H1 (cell line): ENCODE measurements at regions not wholly inside any gene's neighbourhood (a gene's known extent, or its start where the extent isn't known, plus 50 kb on each side); places are given as distances from the start of the nearest gene placed in this dataset.

Source experiments
- CTCF ChIA-PET: fragments of 300-600 bp; sonication (Branson Sonifier 250); formaldehyde crosslinking; loops from one replicate; lab custom pipeline; 2021; ENCODE audit not compliant: partially characterized antibody; lab: Charles Lee
- POLR2A ChIA-PET: fragments of 300-600 bp; sonication (Branson Sonifier 250); formaldehyde crosslinking; loops from one replicate; lab custom pipeline; 2021; ENCODE audit warnings: inconsistent platforms; ENCODE audit not compliant: partially characterized antibody; lab: Charles Lee
- DNase-seq, 2 experiments: peaks; one replicate each; pipeline versions ENCODE4 v3.0.0 to v3.0.0-alpha.2; 2010 to 2022; ENCODE audit warnings: low spot score in 2 of 2, low read depth in 1 of 2, mixed read lengths in 1 of 2
- FAIRE-seq: peaks from 2 replicates; lab custom pipeline; 2011; peaks lifted over from hg19 to GRCh38; lab: Jason Lieb, UNC
- H2AFZ ChIP-seq: 2 replicates; pipeline ENCODE4 v1.8.1; 2012; ENCODE audit warnings: low read length, inconsistent platforms
- H2AK5ac ChIP-seq: 2 replicates; pipeline ENCODE4 v1.6.1; 2013; ENCODE audit warnings: low read depth, low read length
- H2BK120ac ChIP-seq: replicated peaks from 2 replicates; pipeline ENCODE3; 2013; ENCODE audit warnings: low read depth, low read length, inconsistent platforms
- H2BK12ac ChIP-seq: 2 replicates; pipeline ENCODE4 v1.6.1; 2013; ENCODE audit warnings: low read depth, low read length
- H2BK15ac ChIP-seq: 2 replicates; pipeline ENCODE4 v1.6.1; 2013; ENCODE audit warnings: low read length
- H2BK20ac ChIP-seq: 2 replicates; pipeline ENCODE4 v1.6.1; 2013; ENCODE audit warnings: low read length
- H2BK5ac ChIP-seq: 2 replicates; pipeline ENCODE4 v1.6.1; 2013; ENCODE audit warnings: low read depth, low read length
- H3K14ac ChIP-seq: 2 replicates; pipeline ENCODE4 v1.6.1; 2013; ENCODE audit warnings: inconsistent platforms; ENCODE audit not compliant: insufficient read length
- H3K18ac ChIP-seq: 2 replicates; pipeline ENCODE4 v1.6.1; 2013; ENCODE audit warnings: low read length; ENCODE audit errors: extremely low read depth
- H3K23ac ChIP-seq: 2 replicates; pipeline ENCODE4 v1.6.1; 2013; ENCODE audit warnings: inconsistent platforms; ENCODE audit not compliant: insufficient read length
- H3K23me2 ChIP-seq: 2 replicates; pipeline ENCODE4 v1.6.1; 2013; ENCODE audit warnings: low read depth, low read length
- H3K27ac ChIP-seq: 2 replicates; pipeline ENCODE4 v1.6.1; 2011; ENCODE audit warnings: low read depth, low read length, inconsistent platforms
- H3K27me3 ChIP-seq, 4 experiments: replicated peaks in 1 of 4; 1 replicate in 1 of 4; 2 replicates in 3 of 4; pipeline versions ENCODE4 v1.6.1 to v1.8.1; 2011 to 2013; ENCODE audit warnings: low read length in 3 of 4, mild to moderate bottlenecking in 3 of 4, inconsistent platforms in 2 of 4, mixed read lengths in 2 of 4, moderate library complexity in 1 of 4; ENCODE audit not compliant: control insufficient read depth in 3 of 4, insufficient read depth in 3 of 4; ENCODE audit errors: extremely low read depth in 1 of 4
- H3K36me3 ChIP-seq, 4 experiments: 2 replicates each; pipeline versions ENCODE4 v1.6.1 to v1.8.1; 2011 to 2013; ENCODE audit warnings: mild to moderate bottlenecking in 4 of 4, low read length in 3 of 4, moderate library complexity in 2 of 4, control low read depth in 1 of 4, inconsistent platforms in 1 of 4; ENCODE audit not compliant: insufficient read depth in 4 of 4, control insufficient read depth in 2 of 4
- H3K4ac ChIP-seq: replicated peaks from 2 replicates; pipeline ENCODE3; 2013; ENCODE audit warnings: low read length, low read depth, mixed read lengths, inconsistent platforms; ENCODE audit not compliant: insufficient read length
- H3K4me1 ChIP-seq, 4 experiments: replicated peaks in 1 of 4; 1 replicate in 1 of 4; 2 replicates in 3 of 4; pipeline versions ENCODE4 v1.6.1 to v1.8.1; 2011 to 2013; ENCODE audit warnings: low read length in 3 of 4, inconsistent platforms in 2 of 4, mixed read lengths in 1 of 4; ENCODE audit not compliant: insufficient read depth in 4 of 4, control insufficient read depth in 3 of 4
- H3K4me2 ChIP-seq, 2 experiments: 2 replicates each; pipeline versions ENCODE4 v1.6.1 to v1.8.1; 2011 to 2013; ENCODE audit warnings: low read depth in 2 of 2, low read length in 2 of 2, control low read depth in 1 of 2, inconsistent platforms in 1 of 2, mild to moderate bottlenecking in 1 of 2; ENCODE audit not compliant: insufficient read depth in 1 of 2
- H3K4me3 ChIP-seq, 4 experiments: fragments of 200-600, 300-600 bp in 1 of 4; sonication (generic), shearing (Covaris generic), sonication (Bioruptor Twin) in 1 of 4; 2 replicates each; pipeline versions ENCODE4 v1.5.1 to v1.8.1; 2011 to 2016; ENCODE audit warnings: low read length in 4 of 4, low read depth in 3 of 4, control low read depth in 2 of 4, inconsistent platforms in 2 of 4, mild to moderate bottlenecking in 2 of 4, mixed read lengths in 1 of 4, moderate library complexity in 1 of 4; ENCODE audit not compliant: insufficient read depth in 2 of 4; ENCODE audit errors: extremely low read depth in 1 of 4
- H3K56ac ChIP-seq: replicated peaks from 2 replicates; pipeline ENCODE3; 2013; ENCODE audit warnings: low read depth, mild to moderate bottlenecking, mixed read lengths, low read length, inconsistent platforms; ENCODE audit not compliant: insufficient read length
- H3K79me1 ChIP-seq: 2 replicates; pipeline ENCODE4 v1.6.1; 2013; ENCODE audit warnings: low read depth, low read length, control low read depth
- H3K79me2 ChIP-seq, 2 experiments: 2 replicates each; pipeline versions ENCODE4 v1.6.1 to v1.8.1; 2012 to 2013; ENCODE audit warnings: low read length in 2 of 2, mild to moderate bottlenecking in 2 of 2, inconsistent platforms in 1 of 2; ENCODE audit not compliant: insufficient read depth in 2 of 2, control insufficient read depth in 1 of 2
- H3K9ac ChIP-seq, 4 experiments: replicated peaks in 1 of 4; 1 replicate in 1 of 4; 2 replicates in 3 of 4; pipeline versions ENCODE4 v1.6.1 to v1.8.1; 2011 to 2013; ENCODE audit warnings: low read depth in 3 of 4, low read length in 3 of 4, control low read depth in 2 of 4, mild to moderate bottlenecking in 2 of 4, moderate library complexity in 2 of 4, inconsistent platforms in 1 of 4; ENCODE audit errors: extremely low read depth in 1 of 4
- H3K9me3 ChIP-seq, 2 experiments: 2 replicates each; pipeline versions ENCODE4 v1.6.1 to v1.8.1; 2012 to 2013; ENCODE audit warnings: mild to moderate bottlenecking in 2 of 2, moderate library complexity in 2 of 2, control low read depth in 1 of 2, inconsistent platforms in 1 of 2, low read depth in 1 of 2, low read length in 1 of 2, mixed read lengths in 1 of 2; ENCODE audit not compliant: insufficient read depth in 2 of 2
- H4K20me1 ChIP-seq, 2 experiments: replicated peaks in 1 of 2; 2 replicates each; pipeline versions ENCODE3 to v1.8.1; 2011 to 2013; ENCODE audit warnings: inconsistent platforms in 2 of 2, low read length in 2 of 2, mild to moderate bottlenecking in 1 of 2; ENCODE audit not compliant: insufficient read depth in 2 of 2, control insufficient read depth in 1 of 2
- H4K5ac ChIP-seq: 2 replicates; pipeline ENCODE4 v1.6.1; 2013; ENCODE audit warnings: low read length, low read depth, mixed read lengths, inconsistent platforms; ENCODE audit not compliant: insufficient read length
- H4K8ac ChIP-seq: 2 replicates; pipeline ENCODE4 v1.8.0; 2013; ENCODE audit warnings: mild to moderate bottlenecking, moderate library complexity, low read length, inconsistent platforms; ENCODE audit not compliant: insufficient read depth; ENCODE audit errors: extremely low read depth
- H4K91ac ChIP-seq: replicated peaks from 2 replicates; pipeline ENCODE3; 2013; ENCODE audit warnings: low read length, mixed read lengths, inconsistent platforms; ENCODE audit not compliant: insufficient read length
- ATF3 ChIP-seq: IDR thresholded peaks from 2 replicates; pipeline ENCODE4 v1.6.1; 2011; ENCODE audit warnings: low read depth, mild to moderate bottlenecking, low read length; ENCODE audit not compliant: insufficient read depth
- BRCA1 ChIP-seq: IDR thresholded peaks from 2 replicates; pipeline ENCODE4 v1.6.1; 2012; ENCODE audit warnings: low read depth, low read length, improper control_type of control experiment
- GTF2F1 ChIP-seq: IDR thresholded peaks from 2 replicates; pipeline ENCODE4 v1.6.1; 2012; ENCODE audit warnings: low read depth, low read length, improper control_type of control experiment, borderline replicate concordance
- POLR2A ChIP-seq, 2 experiments: IDR thresholded peaks; 1 replicate in 1 of 2; 2 replicates in 1 of 2; pipeline ENCODE4 v1.6.1; 2011; ENCODE audit warnings: low read depth in 2 of 2, low read length in 2 of 2, mild to moderate bottlenecking in 2 of 2; ENCODE audit errors: control extremely low read depth in 1 of 2
- RBBP5 ChIP-seq: IDR thresholded peaks from 2 replicates; pipeline ENCODE4 v1.7.1; 2012; ENCODE audit warnings: low read depth, mild to moderate bottlenecking, inconsistent platforms, low read length, moderate library complexity, borderline replicate concordance
- SAP30 ChIP-seq: fragments of 300-600 bp; sonication (generic); IDR thresholded peaks from 2 replicates; pipeline ENCODE4 v1.7.1; 2012; ENCODE audit warnings: low read length, moderate library complexity, mild to moderate bottlenecking, inconsistent platforms; ENCODE audit not compliant: insufficient read depth, insufficient replicate concordance
- SIX5 ChIP-seq: IDR thresholded peaks from 2 replicates; pipeline ENCODE4 v1.6.1; 2011; ENCODE audit warnings: mild to moderate bottlenecking, low read depth, low read length
- SRF ChIP-seq: IDR thresholded peaks from 2 replicates; pipeline ENCODE4 v1.6.1; 2011; ENCODE audit warnings: mild to moderate bottlenecking, low read depth, low read length, moderate library complexity
- SUZ12 ChIP-seq: fragments of 200-600 bp; sonication (generic); IDR thresholded peaks from 2 replicates; pipeline ENCODE4 v1.6.1; 2012; ENCODE audit warnings: mild to moderate bottlenecking, inconsistent platforms, low read length, moderate library complexity, mixed read lengths
- TAF7 ChIP-seq: optimal IDR thresholded peaks from 2 replicates; pipeline ENCODE3; 2011; ENCODE audit warnings: low read depth, mild to moderate bottlenecking, inconsistent platforms, low read length, moderate library complexity, borderline replicate concordance
- TCF12 ChIP-seq: IDR thresholded peaks from 2 replicates; pipeline ENCODE4 v1.6.1; 2011; ENCODE audit warnings: low read depth, mild to moderate bottlenecking, low read length
- ZNF274 ChIP-seq: IDR thresholded peaks from 2 replicates; pipeline ENCODE4 v1.7.0; 2012; ENCODE audit warnings: low read length, borderline replicate concordance; ENCODE audit errors: extremely low read depth
- WGBS, 2 experiments: shearing (Covaris generic) in 1 of 2; methylation state at CpG; one replicate each; pipeline versions ENCODE4 v1.1.6 to v1.1.7; 2013 to 2015; ENCODE audit warnings: low lambda C conversion rate in 2 of 2, mixed read lengths in 2 of 2, inconsistent platforms in 1 of 2, low coverage in 1 of 2, missing lambda C conversion rate in 1 of 2; ENCODE audit not compliant: insufficient replicate concordance in 2 of 2, insufficient coverage in 1 of 2, insufficient read length in 1 of 2; ENCODE audit errors: extremely low coverage in 1 of 2, missing lambda C conversion rate in 1 of 2; 5-methylcytosine and 5-hydroxymethylcytosine counted together
- TF ChIP-seq, protein P1 (sequence below): IDR thresholded peaks from 2 replicates; pipeline ENCODE4 v1.6.1; 2011; ENCODE audit warnings: low read length, improper control_type of control experiment

- no peak overlapping the region for H2BK12ac ChIP-seq
- H3K27me3 ChIP-seq = no peaks in the 10 kb centered on the region
- H3K23me2 ChIP-seq = no peaks in the 10 kb centered on the region
- H3K4me2 ChIP-seq = no peak overlapping the region
- H2BK120ac ChIP-seq = no peak overlapping the region
- H3K36me3 ChIP-seq = no peaks in the 10 kb centered on the region
- DNase-seq (no peak), FAIRE-seq (no peak)
- no peak overlapping the region for H3K56ac ChIP-seq
- H3K79me1 ChIP-seq = no peaks in the 10 kb centered on the region
- H3K14ac ChIP-seq = no peak overlapping the region
- no peaks in the 10 kb centered on the region for H4K20me1 ChIP-seq
- no peak overlapping the region for H2BK5ac ChIP-seq
- H2AK5ac ChIP-seq = no peak overlapping the region
- no peak overlapping the region for H4K5ac ChIP-seq
- H4K8ac ChIP-seq = no peak overlapping the region
- ChIA-PET POLR2A (no interaction called here), CTCF (no interaction called here)
- H2BK20ac ChIP-seq = no peak overlapping the region
- no peaks in the 10 kb centered on the region for H3K4me1 ChIP-seq
- no peak overlapping the region for H2BK15ac ChIP-seq
- WGBS, 2 experiments = 87% methylated on average over 4 of the region's 4 CpGs; no CpG with 5 or more reads in 1 of the 2 experiments
- no peaks in the 10 kb centered on the region for H3K79me2 ChIP-seq
- no peak overlapping the region for H3K18ac ChIP-seq
- no peak overlapping the region for H3K23ac ChIP-seq
- no peaks in the 10 kb centered on the region for H3K9me3 ChIP-seq
- no peak overlapping the region for H3K4ac ChIP-seq
- H4K91ac ChIP-seq = no peak overlapping the region
- H3K9ac ChIP-seq = no peak overlapping the region
- no peak overlapping the region for H3K4me3 ChIP-seq
- H3K27ac ChIP-seq = no peak overlapping the region
- H2AFZ ChIP-seq = no peak overlapping the region
- TF ChIP-seq ATF3 = no peak
- TF ChIP-seq SRF = no peak
- TF ChIP-seq, protein P1, sequence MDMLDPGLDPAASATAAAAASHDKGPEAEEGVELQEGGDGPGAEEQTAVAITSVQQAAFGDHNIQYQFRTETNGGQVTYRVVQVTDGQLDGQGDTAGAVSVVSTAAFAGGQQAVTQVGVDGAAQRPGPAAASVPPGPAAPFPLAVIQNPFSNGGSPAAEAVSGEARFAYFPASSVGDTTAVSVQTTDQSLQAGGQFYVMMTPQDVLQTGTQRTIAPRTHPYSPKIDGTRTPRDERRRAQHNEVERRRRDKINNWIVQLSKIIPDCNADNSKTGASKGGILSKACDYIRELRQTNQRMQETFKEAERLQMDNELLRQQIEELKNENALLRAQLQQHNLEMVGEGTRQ = no peak
- TF ChIP-seq TCF12 = no peak
- TF ChIP-seq SAP30 = no peak
- TF ChIP-seq SIX5 = no peak
- TF ChIP-seq RBBP5 = no peak
- no peak for TF ChIP-seq TAF7
- no peak for TF ChIP-seq ZNF274
- no peak for TF ChIP-seq GTF2F1
- no peak for TF ChIP-seq POLR2A (IDR thresholded peaks at IDR 0.05; ENCODE audit: control extremely low read depth in 1 of 2, low read depth in 2 of 2, low read length in 2 of 2)
- no peak for TF ChIP-seq SUZ12
- no peak for TF ChIP-seq BRCA1
Observed at GRCh38 chr3:178895178-178895789, 176.3 kb downstream of the ZMAT3 start.
